ENCODE measurements at regions not wholly inside any gene's neighbourhood (a gene's known extent, or its start where the extent isn't known, plus 50 kb on each side); places are given as distances from the start of the nearest gene placed in this dataset.

- no peaks in the 10 kb centered on the region for H3K27me3 ChIP-seq (ENCODE audit: control insufficient read depth in 2 of 2, insufficient read depth in 2 of 2, low read length in 2 of 2)
- CTCF ChIA-PET, result no interaction called here
- H3K4me3 ChIP-seq (replicated peaks in 1 of 3; ENCODE audit: insufficient read depth in 1 of 3, low read depth in 1 of 3, low read length in 3 of 3), result no peak overlapping the region
- FAIRE-seq, result no peak
- BruUV-seq (replicated peaks), result no TSS peak
- H3K4me2 ChIP-seq (ENCODE audit: insufficient read depth, low read length), result no peak overlapping the region
- dilution Hi-C loops (cut with MboI; ENCODE audit: extremely low pct_ligation_motif_present, low sequenced_read_pairs) (no loop called here), intact Hi-C loops (cut with micrococcal nuclease) (no loop called here)
- POLR2A ChIA-PET, result no interaction called here
- H4K20me1 ChIP-seq (replicated peaks; ENCODE audit: control insufficient read depth, extremely low read depth, insufficient read depth, low read length), result no peaks in the 10 kb centered on the region
- H3K9ac ChIP-seq (replicated peaks; ENCODE audit: extremely low read depth, insufficient read depth, low read length), result no peak overlapping the region
- peaks cover 11% of the 10 kb centered on the region for H3K4me1 ChIP-seq (ENCODE audit: control insufficient read depth, extremely low read depth, insufficient read depth, low read length)
- H3K36me3 ChIP-seq (ENCODE audit: control insufficient read depth in 2 of 2, extremely low read depth in 1 of 2, insufficient read depth in 2 of 2, low read length in 2 of 2), result no peaks in the 10 kb centered on the region
- H3K9me3 ChIP-seq (replicated peaks; ENCODE audit: control insufficient read depth, insufficient read depth, low read length), result no peaks in the 10 kb centered on the region
- no peak overlapping the region for H2AFZ ChIP-seq (ENCODE audit: low read depth, low read length)
- no peaks in the 10 kb centered on the region for H3K79me2 ChIP-seq (ENCODE audit: control insufficient read depth, insufficient read depth, low read length)
- DNase-seq (ENCODE audit: low read depth, low spot score), result no peak
- TF ChIP-seq CTCF (IDR thresholded peaks at IDR 0.05; ENCODE audit: extremely low read depth in 1 of 2, insufficient read depth in 1 of 2, low read depth in 1 of 2, low read length in 2 of 2) (no peak), FOS (IDR thresholded peaks at IDR 0.05; ENCODE audit: borderline replicate concordance, insufficient read depth, low read length) (no peak), EZH2 (IDR thresholded peaks at IDR 0.05; ENCODE audit: borderline replicate concordance, low read depth, low read length, severe bottlenecking) (no peak), MYC (IDR thresholded peaks at IDR 0.05; ENCODE audit: low read depth, low read length) (no peak), POLR2AphosphoS5 (IDR thresholded peaks at IDR 0.05; ENCODE audit: insufficient read depth, low read depth, low read length) (no peak), POLR2A (IDR thresholded peaks at IDR 0.05; ENCODE audit: low read depth, low read length) (no peak), MAX (IDR thresholded peaks at IDR 0.05; ENCODE audit: insufficient read depth, insufficient read length) (no peak), GATA2 (IDR thresholded peaks at IDR 0.05; ENCODE audit: insufficient read depth, insufficient read length, low read depth, low read length) (no peak)
- H3K27ac ChIP-seq (ENCODE audit: insufficient read depth, low read depth, low read length), result no peak overlapping the region
- H3K9me1 ChIP-seq (replicated peaks; ENCODE audit: control insufficient read depth, extremely low read depth, insufficient read depth, low read length), result no peaks in the 10 kb centered on the region
Measured at GRCh38 chr1:87215592-87215991, 113.1 kb upstream of the LMO4 start.
